GM23248 (cell line): ENCODE measurements at regions not wholly inside any gene's neighbourhood (a gene's known extent, or its start where the extent isn't known, plus 50 kb on each side); places are given as distances from the start of the nearest gene placed in this dataset.

Experiments
- EZH2 ChIP-seq: fragments of 200-600 bp; sonication (generic); IDR thresholded peaks from 2 replicates; pipeline ENCODE4 v1.6.1; 2018; ENCODE audit warnings: antibody characterized with exemption, mild to moderate bottlenecking; ENCODE audit not compliant: insufficient read depth, poor library complexity, severe bottlenecking
- EZH2phosphoT487 ChIP-seq: fragments of 200-600 bp; sonication (generic); IDR thresholded peaks from 2 replicates; pipeline ENCODE4 v1.6.1; 2018; ENCODE audit warnings: antibody characterized with exemption, moderate library complexity, mild to moderate bottlenecking, low read depth; ENCODE audit not compliant: insufficient read depth

DNA sequence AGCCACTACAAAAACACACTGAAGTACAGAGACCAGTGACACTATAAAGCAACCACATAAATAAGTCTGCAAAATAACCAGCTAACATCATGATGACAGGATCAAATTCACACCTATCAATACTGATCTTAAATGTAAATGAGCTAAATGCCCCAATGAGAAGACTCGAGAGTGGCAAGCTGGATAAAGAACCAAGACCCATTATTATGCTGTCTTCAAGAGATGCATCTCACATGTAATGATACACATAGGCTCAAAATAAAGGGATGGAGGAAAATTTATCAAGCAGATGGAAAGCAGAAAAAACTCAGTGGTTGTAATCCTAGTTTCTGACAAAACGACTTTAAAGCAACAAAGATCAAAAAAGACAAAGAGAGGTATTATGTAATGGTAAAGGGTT lies 138.1 kb upstream of the PLN start:
- TF ChIP-seq EZH2 (no peak), EZH2phosphoT487 (no peak)
